ENCODE measurements at regions not wholly inside any gene's neighbourhood (a gene's known extent, or its start where the extent isn't known, plus 50 kb on each side); places are given as distances from the start of the nearest gene placed in this dataset.

- Histone ChIP-seq H2AFZ (ENCODE audit: low read length) (no peak overlapping the region), H3K4me2 (ENCODE audit: insufficient read depth, insufficient read length, low read length) (no peak overlapping the region), H2BK120ac (ENCODE audit: low read depth, low read length, poor library complexity, severe bottlenecking) (no peak overlapping the region), H2BK12ac (ENCODE audit: insufficient read length, low read depth, low read length) (no peak overlapping the region), H3K23ac (ENCODE audit: insufficient read length, low read depth, low read length) (no peak overlapping the region), H2BK15ac (ENCODE audit: low read depth, low read length) (no peak overlapping the region), H3K27me3 (ENCODE audit: insufficient read depth, low read length) (no peaks in the 10 kb centered on the region), H3K56ac (ENCODE audit: insufficient read length, low read depth, low read length) (no peak overlapping the region), H3K18ac (ENCODE audit: insufficient read length, low read depth, low read length) (no peak overlapping the region), H2BK20ac (ENCODE audit: low read depth, low read length, poor library complexity, severe bottlenecking) (no peak overlapping the region), H2AK5ac (ENCODE audit: insufficient read length, low read length) (no peak overlapping the region), H3K27ac (ENCODE audit: insufficient read length, low read depth, low read length) (no peak overlapping the region), H4K20me1 (ENCODE audit: control insufficient read depth, insufficient read depth, insufficient read length) (no peaks in the 10 kb centered on the region), H4K8ac (replicated peaks; ENCODE audit: insufficient read length, low read depth, low read length) (no peak overlapping the region), H3K4ac (ENCODE audit: low read depth, low read length) (no peak overlapping the region), H4K5ac (ENCODE audit: insufficient read length, low read depth, low read length) (no peak overlapping the region), H3K23me2 (ENCODE audit: insufficient read length, low read depth, low read length, poor library complexity, severe bottlenecking) (no peaks in the 10 kb centered on the region), H3K79me2 (ENCODE audit: insufficient read depth, low read length) (no peaks in the 10 kb centered on the region), H3K79me1 (ENCODE audit: insufficient read depth, low read depth, low read length, poor library complexity, severe bottlenecking) (no peaks in the 10 kb centered on the region), H2BK5ac (ENCODE audit: insufficient read length, low read length) (no peak overlapping the region), H3K4me1 (ENCODE audit: insufficient read depth, low read length) (no peaks in the 10 kb centered on the region), H3K14ac (ENCODE audit: insufficient read depth, low read length) (no peak overlapping the region), H3K9ac (ENCODE audit: extremely low read depth, insufficient read length, low read length) (no peak overlapping the region), H3T11ph (ENCODE audit: low read length) (no peak overlapping the region), H4K91ac (ENCODE audit: insufficient read length, low read depth, low read length) (no peak overlapping the region), H3K9me3 (ENCODE audit: control insufficient read depth, low read depth, low read length) (no peaks in the 10 kb centered on the region)
- TF ChIP-seq CTCF (conservative IDR thresholded peaks at IDR 0.05), result no peak
- no CpG with 5 or more reads among the region's 3 CpGs for WGBS (ENCODE audit: extremely low coverage, insufficient read length, low lambda C conversion rate)
- Mint-ChIP-seq H3K36me3 (ENCODE audit: insufficient read depth in 1 of 3, low read depth in 3 of 3) (peaks cover 0 to 9% (median 3%) of the 10 kb centered on the region in 3 experiments; a peak in 3 of 7 replicates), H3K4me3 (no peak overlapping the region), H3K4me1 (no peaks in the 10 kb centered on the region), H3K9me3 (peaks cover 8 to 9% of the 10 kb centered on the region in 2 experiments), H3K27me3 (ENCODE audit: low read depth) (no peaks in the 10 kb centered on the region), H3K27ac (no peak overlapping the region)
- no peak for DNase-seq
Observed at GRCh38 chr2:187150670-187151069, 297.4 kb downstream of the CALCRL start.
